GM12878 (cell line): ENCODE measurements at regions not wholly inside any gene's neighbourhood (a gene's known extent, or its start where the extent isn't known, plus 50 kb on each side); places are given as distances from the start of the nearest gene placed in this dataset.

ENCODE experiments used
- ATAC-seq: fragments of 200-7000 bp; cut with Tn5 transposase; 3 replicates; pipeline ENCODE4 v1.9.1; 2020; ENCODE audit warnings: mild to moderate bottlenecking, moderate library complexity
- BruUV-seq: library from RNA; stranded (reverse); fragments of 400-500 nt; replicated peaks from 2 replicates; lab custom pipeline; 2021; lab: Mats Ljungman, UMichigan
- CTCF ChIA-PET: fragments of 300-600 bp; sonication (Branson Sonifier 250); formaldehyde crosslinking; extraction: SDS; loops from one replicate; lab custom pipeline; 2021; ENCODE audit warnings: inconsistent platforms; lab: Yijun Ruan, JAX
- POLR2A ChIA-PET: fragments of 350-600 bp; formaldehyde crosslinking; extraction: SDS; loops from one replicate; lab custom pipeline; 2021; ENCODE audit warnings: inconsistent platforms; lab: Charles Lee
- RAD21 ChIA-PET: fragments of 300-600 bp; sonication (Branson Sonifier 250); formaldehyde crosslinking; loops from one replicate; lab custom pipeline; 2023; ENCODE audit warnings: antibody characterized with exemption; ENCODE audit not compliant: unreplicated experiment; lab: Charles Lee
- SMC1A ChIA-PET: fragments of 300-600 bp; sonication (Branson Sonifier 250); formaldehyde crosslinking; loops from one replicate; lab custom pipeline; 2023; ENCODE audit not compliant: unreplicated experiment, uncharacterized antibody; lab: Charles Lee
- DNase-seq: peaks from one replicate; pipeline ENCODE4 v3.0.0-alpha.2; 2011; ENCODE audit warnings: low read depth, low spot score
- FAIRE-seq: peaks from 3 replicates; lab custom pipeline; 2011; peaks lifted over from hg19 to GRCh38; lab: Jason Lieb, UNC
- H2AFZ ChIP-seq: 2 replicates; pipeline ENCODE4 v1.6.0; 2011; ENCODE audit warnings: low read depth, low read length, control low read depth; ENCODE audit not compliant: control insufficient read depth
- H3K27ac ChIP-seq: 2 replicates; pipeline ENCODE4 v1.5.1; 2011; ENCODE audit warnings: control low read depth; ENCODE audit not compliant: control insufficient read depth, insufficient read depth
- H3K27me3 ChIP-seq, 2 experiments: replicated peaks in 1 of 2; 2 replicates each; pipeline versions ENCODE4 v1.6.0 to v1.6.1; 2011; ENCODE audit warnings: low read length in 1 of 2; ENCODE audit not compliant: control insufficient read depth in 2 of 2, insufficient read depth in 2 of 2
- H3K36me3 ChIP-seq, 2 experiments: 2 replicates each; pipeline ENCODE4 v1.5.1; 2011; ENCODE audit warnings: low read length in 1 of 2; ENCODE audit not compliant: control insufficient read depth in 2 of 2, insufficient read depth in 2 of 2
- H3K4me1 ChIP-seq: 2 replicates; pipeline ENCODE4 v1.6.1; 2011; ENCODE audit warnings: mild to moderate bottlenecking, low read length, moderate library complexity, mixed read lengths; ENCODE audit not compliant: control insufficient read depth, insufficient read depth
- H3K4me2 ChIP-seq: 2 replicates; pipeline ENCODE4 v1.6.0; 2011; ENCODE audit warnings: control low read depth; ENCODE audit not compliant: control insufficient read depth, insufficient read depth
- H3K4me3 ChIP-seq: fragments of 200-600 bp; sonication (generic); 2 replicates; pipeline ENCODE4 v1.5.1; 2016
- H3K79me2 ChIP-seq: 2 replicates; pipeline ENCODE4 v1.6.0; 2011; ENCODE audit warnings: low read length; ENCODE audit not compliant: control insufficient read depth, insufficient read depth
- H3K9ac ChIP-seq: 2 replicates; pipeline ENCODE4 v1.8.0; 2011; ENCODE audit warnings: low read length, control low read depth, mixed read lengths; ENCODE audit not compliant: control insufficient read depth, insufficient read depth
- H3K9me3 ChIP-seq: replicated peaks from 3 replicates; pipeline ENCODE4 v1.5.1; 2011; ENCODE audit warnings: mild to moderate bottlenecking, low read length; ENCODE audit not compliant: control insufficient read depth, insufficient read depth
- H4K20me1 ChIP-seq: 2 replicates; pipeline ENCODE4 v1.6.0; 2011; ENCODE audit not compliant: control insufficient read depth, insufficient read depth
- ATF2 ChIP-seq: IDR thresholded peaks from 2 replicates; pipeline ENCODE4 v1.6.1; 2012; ENCODE audit warnings: low read length, inconsistent platforms
- BCL3 ChIP-seq: IDR thresholded peaks from 2 replicates; pipeline ENCODE4 v1.6.1; 2011; ENCODE audit warnings: borderline replicate concordance, low read depth, mild to moderate bottlenecking, moderate library complexity, low read length; ENCODE audit not compliant: insufficient read depth, poor library complexity, severe bottlenecking
- BHLHE40 ChIP-seq, 2 experiments: fragments of 450-650 bp in 1 of 2; IDR thresholded peaks; 2 replicates each; pipeline ENCODE4 v1.6.1; 2011 to 2017; ENCODE audit warnings: low read depth in 2 of 2, borderline replicate concordance in 1 of 2, improper control_type of control experiment in 1 of 2, low read length in 1 of 2, mild to moderate bottlenecking in 1 of 2
- CHD2 ChIP-seq: IDR thresholded peaks from 2 replicates; pipeline ENCODE4 v1.6.1; 2011; ENCODE audit warnings: low read depth, low read length, improper control_type of control experiment, borderline replicate concordance
- CREB1 ChIP-seq: IDR thresholded peaks from 2 replicates; pipeline ENCODE4 v1.6.1; 2012; ENCODE audit warnings: low read depth, mild to moderate bottlenecking, inconsistent platforms
- GABPA ChIP-seq: IDR thresholded peaks from 2 replicates; pipeline ENCODE4 v1.6.1; 2014; ENCODE audit warnings: antibody characterized with exemption, low read depth, mild to moderate bottlenecking, inconsistent platforms
- MLLT1 ChIP-seq: fragments of 450-650 bp; IDR thresholded peaks from 2 replicates; pipeline ENCODE4 v1.6.1; 2016; ENCODE audit warnings: mild to moderate bottlenecking
- MTA2 ChIP-seq: fragments of 450-650 bp; IDR thresholded peaks from 2 replicates; pipeline ENCODE4 v1.6.1; 2016; ENCODE audit warnings: low read depth, mild to moderate bottlenecking, moderate library complexity
- STAT1 ChIP-seq: fragments of 450-650 bp; conservative IDR thresholded peaks from 2 replicates; pipeline ENCODE4 v1.6.1; 2014; ENCODE audit warnings: antibody characterized with exemption, mild to moderate bottlenecking
- WGBS: methylation state at CpG from one replicate; pipeline ENCODE4 v1.1.6; 2016; ENCODE audit warnings: low lambda C conversion rate; ENCODE audit not compliant: insufficient replicate concordance, insufficient coverage; ENCODE audit errors: missing lambda C conversion rate; 5-methylcytosine and 5-hydroxymethylcytosine counted together
- in situ Hi-C: fragments of 300-500 bp; cut with MboI; formaldehyde crosslinking; loops from 9 replicates; pipeline ENCODE4 v1.14.3; 2018; ENCODE audit warnings: mixed read lengths
- intact Hi-C: fragments of 100-400 bp; cut with micrococcal nuclease; formaldehyde crosslinking; loops from one replicate; pipeline ENCODE4 v1.14.2; 2022; ENCODE audit not compliant: unreplicated experiment

GRCh38 chr15:47834093-47834492, 116.8 kb downstream of the SEMA6D start (continued):
- TF ChIP-seq BHLHE40 (IDR thresholded peaks at IDR 0.05; ENCODE audit: borderline replicate concordance in 1 of 2, low read depth in 2 of 2, low read length in 1 of 2) (no peak), GABPA (no peak), MLLT1 (no peak), BCL3 (no peak), ATF2 (no peak), STAT1 (no peak)

- POLR2A ChIA-PET = no interaction called here
- CTCF ChIA-PET = no interaction called here
- no peak for ATAC-seq
- in situ Hi-C loops = no loop called here
- Histone ChIP-seq H3K4me1 (no peaks in the 10 kb centered on the region), H3K4me3 (no peak overlapping the region), H3K36me3 (no peaks in the 10 kb centered on the region), H2AFZ (no peak overlapping the region), H3K27ac (no peak overlapping the region), H3K4me2 (no peak overlapping the region), H3K79me2 (no peaks in the 10 kb centered on the region)
- FAIRE-seq = no peak
- SMC1A ChIA-PET = no interaction called here
- RAD21 ChIA-PET = no interaction called here
- intact Hi-C loops = no loop called here
- no peak for TF ChIP-seq CREB1
- TF ChIP-seq CHD2 = no peak
- TF ChIP-seq MTA2 = no peak
- TF ChIP-seq, all 136 proteins: peak for 0
- 31% methylated on average over 6 of the region's 6 CpGs for WGBS
- Histone ChIP-seq H3K27me3 (no peaks in the 10 kb centered on the region), H3K9me3 (no peaks in the 10 kb centered on the region; the same call in 2 of the 3 replicates), H4K20me1 (no peaks in the 10 kb centered on the region), H3K9ac (no peak overlapping the region)
- no TSS peak for BruUV-seq
- DNase-seq = no peak
Measured at GRCh38 chr15:47839233-47839825, 122.0 kb downstream of the SEMA6D start.
